GM20000 (cell line): ENCODE measurements at regions not wholly inside any gene's neighbourhood (a gene's known extent, or its start where the extent isn't known, plus 50 kb on each side); places are given as distances from the start of the nearest gene placed in this dataset.

ENCODE experiments used
- DNase-seq: peaks from one replicate; pipeline ENCODE4 v3.0.0; 2012; ENCODE audit warnings: low spot score
- TF ChIP-seq, protein P1 (sequence below): IDR thresholded peaks from 2 replicates; pipeline ENCODE4 v1.5.1; 2012; ENCODE audit warnings: mild to moderate bottlenecking, control low read depth; ENCODE audit errors: extremely low read depth, missing control alignments

DNA sequence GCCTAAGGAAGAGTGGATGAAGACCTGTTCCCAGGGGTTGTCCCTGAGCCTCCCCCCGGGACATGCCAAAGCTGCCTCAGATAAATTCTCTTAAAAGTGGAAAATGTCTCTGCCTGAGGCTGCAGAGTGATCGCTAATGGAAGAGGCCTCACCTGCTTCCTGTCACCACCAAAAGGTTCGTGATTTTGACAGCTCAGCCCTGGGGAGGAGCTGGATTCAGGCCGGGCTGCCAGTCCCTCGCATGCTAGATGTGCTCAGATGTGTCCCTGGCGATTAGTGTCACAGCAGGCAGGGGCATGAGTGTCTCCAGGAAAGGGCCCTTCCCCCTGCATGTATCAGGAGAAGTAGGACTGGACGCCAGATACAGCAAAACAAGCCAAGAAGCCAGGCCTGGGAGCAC, 626.5 kb downstream of the UQCRFS1 start:
- DNase-seq, result no peak
- TF ChIP-seq, protein P1, sequence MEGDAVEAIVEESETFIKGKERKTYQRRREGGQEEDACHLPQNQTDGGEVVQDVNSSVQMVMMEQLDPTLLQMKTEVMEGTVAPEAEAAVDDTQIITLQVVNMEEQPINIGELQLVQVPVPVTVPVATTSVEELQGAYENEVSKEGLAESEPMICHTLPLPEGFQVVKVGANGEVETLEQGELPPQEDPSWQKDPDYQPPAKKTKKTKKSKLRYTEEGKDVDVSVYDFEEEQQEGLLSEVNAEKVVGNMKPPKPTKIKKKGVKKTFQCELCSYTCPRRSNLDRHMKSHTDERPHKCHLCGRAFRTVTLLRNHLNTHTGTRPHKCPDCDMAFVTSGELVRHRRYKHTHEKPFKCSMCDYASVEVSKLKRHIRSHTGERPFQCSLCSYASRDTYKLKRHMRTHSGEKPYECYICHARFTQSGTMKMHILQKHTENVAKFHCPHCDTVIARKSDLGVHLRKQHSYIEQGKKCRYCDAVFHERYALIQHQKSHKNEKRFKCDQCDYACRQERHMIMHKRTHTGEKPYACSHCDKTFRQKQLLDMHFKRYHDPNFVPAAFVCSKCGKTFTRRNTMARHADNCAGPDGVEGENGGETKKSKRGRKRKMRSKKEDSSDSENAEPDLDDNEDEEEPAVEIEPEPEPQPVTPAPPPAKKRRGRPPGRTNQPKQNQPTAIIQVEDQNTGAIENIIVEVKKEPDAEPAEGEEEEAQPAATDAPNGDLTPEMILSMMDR, result no peak

DNA sequence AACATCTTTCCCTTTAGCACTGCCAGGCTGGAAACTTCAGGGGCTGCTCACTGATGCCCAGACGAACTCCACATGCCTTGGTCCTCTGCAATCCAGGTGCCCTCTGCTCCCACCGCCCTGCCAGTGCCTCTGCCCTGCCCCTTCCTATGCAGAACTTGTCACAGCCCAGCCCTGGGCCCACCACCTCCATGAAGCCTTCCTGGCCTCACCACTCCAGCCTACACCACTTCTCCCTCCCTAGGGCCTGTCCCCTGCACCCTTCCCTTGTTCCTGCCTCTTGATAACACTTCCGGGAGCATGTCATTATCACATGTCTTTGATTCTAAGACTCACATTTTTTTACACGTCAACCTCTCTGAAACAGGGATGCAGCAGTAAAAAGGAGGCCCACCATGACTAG, 627.2 kb downstream of the UQCRFS1 start:
- TF ChIP-seq, protein P1, result no peak
- DNase-seq, result no peak

DNA sequence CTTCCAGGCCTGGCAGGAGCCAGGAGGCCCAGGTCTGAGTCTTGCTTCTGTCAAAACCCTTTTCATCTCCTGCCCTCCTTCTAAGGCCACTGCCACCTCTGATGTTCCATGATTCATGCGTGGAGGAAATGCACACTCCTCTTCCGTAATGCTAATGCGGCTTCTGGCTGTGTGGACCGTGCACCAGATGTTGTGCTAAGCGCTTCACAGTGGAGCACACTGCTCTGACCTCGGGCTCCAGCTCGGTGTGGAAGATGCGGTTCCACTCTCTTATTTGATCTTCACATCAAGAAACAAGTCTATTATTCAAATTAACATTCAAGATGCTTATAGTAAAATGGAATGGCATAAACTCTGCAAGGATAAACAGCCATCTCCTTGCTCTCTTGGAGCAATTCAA, 629.2 kb downstream of the UQCRFS1 start:
- TF ChIP-seq, protein P1, result no peak
- no peak for DNase-seq

DNA sequence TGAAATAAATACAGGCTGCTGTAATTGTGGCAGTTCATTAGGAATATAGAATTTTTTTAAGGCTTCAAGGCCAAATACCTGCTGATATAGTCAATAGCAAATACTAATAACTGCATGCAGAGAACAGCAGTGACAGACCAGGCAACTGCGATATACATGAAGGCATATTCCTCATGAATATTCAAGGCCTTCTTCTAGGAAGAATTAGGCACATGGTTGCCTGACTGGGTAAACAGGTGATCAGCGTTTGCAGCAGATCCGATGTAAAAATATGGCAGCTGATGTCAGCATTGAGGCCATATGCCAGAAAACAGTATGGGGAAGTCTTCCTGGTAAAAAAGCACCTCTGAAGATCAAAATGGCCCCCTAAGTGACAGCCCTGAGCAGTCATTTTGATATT, 629.7 kb downstream of the UQCRFS1 start:
- DNase-seq, result no peak
- TF ChIP-seq, protein P1, result no peak

DNA sequence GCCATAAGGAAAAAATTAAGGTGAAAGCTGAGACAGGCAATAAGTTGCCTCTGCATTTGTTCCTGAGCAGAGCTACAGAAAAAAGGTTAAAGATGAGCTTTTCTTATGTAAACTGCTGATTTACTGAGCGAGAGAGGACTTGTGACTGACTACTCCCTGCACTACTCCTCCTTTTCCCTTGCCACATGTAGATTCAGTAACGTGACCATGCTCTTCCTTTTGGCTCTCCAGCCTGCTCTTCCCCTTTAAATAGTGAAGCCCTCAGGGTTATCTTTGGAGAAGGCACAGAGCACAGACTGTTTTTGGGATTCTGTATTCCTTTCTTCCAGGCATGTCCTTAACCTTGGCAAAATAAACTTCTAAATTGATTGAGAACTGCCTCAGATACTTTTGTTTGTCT, 630.2 kb downstream of the UQCRFS1 start:
- TF ChIP-seq, protein P1, result no peak
- no peak for DNase-seq

DNA sequence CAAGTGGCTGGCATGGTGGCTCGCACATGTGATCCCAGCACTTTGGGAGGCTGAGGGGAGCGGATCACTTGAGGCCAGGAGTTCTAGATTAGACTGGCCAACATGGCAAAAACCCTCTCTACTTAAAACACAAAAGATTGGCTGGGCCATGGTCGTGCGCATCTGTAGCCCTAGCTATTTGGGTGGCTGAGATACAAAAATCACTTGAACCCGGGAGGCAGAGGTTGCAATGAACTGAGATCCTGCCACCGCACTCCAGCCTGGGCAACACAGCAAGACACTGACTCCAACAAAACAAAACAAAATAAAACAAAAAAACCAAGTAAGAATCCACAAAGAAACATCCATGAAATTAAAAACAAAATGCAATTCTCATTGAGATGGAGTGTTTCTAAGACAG, 630.6 kb downstream of the UQCRFS1 start:
- TF ChIP-seq, protein P1, result no peak
- no peak for DNase-seq

DNA sequence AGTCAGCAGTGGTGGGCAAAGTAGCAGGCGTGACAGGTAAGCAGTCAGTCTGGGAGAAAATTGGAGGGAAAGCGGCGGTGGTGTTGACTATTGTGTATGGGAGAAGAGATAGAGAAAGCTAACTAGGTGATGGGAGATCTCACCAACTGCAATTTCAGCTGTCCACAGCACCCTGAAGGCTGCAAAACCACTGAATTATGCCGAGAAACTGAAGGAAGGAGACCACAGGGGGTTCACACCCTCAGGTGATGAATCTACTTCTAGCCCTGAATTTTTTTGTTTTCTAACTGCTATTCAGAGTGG, 631.5 kb downstream of the UQCRFS1 start:
- TF ChIP-seq, protein P1, result no peak
- no peak for DNase-seq
